PC-3 (cell line): ENCODE measurements at regions not wholly inside any gene's neighbourhood (a gene's known extent, or its start where the extent isn't known, plus 50 kb on each side); places are given as distances from the start of the nearest gene placed in this dataset.

ENCODE experiments used
- ATAC-seq: fragments of 200-7000 bp; cut with Tn5 transposase; 2 replicates; pipeline ENCODE4 v1.9.1; 2020; ENCODE audit warnings: mild to moderate bottlenecking, moderate library complexity
- BruUV-seq: library from RNA; stranded (reverse); fragments of 400-500 nt; replicated peaks from 2 replicates; lab custom pipeline; 2021; lab: Mats Ljungman, UMichigan
- CTCF ChIA-PET: fragments of 300-600 bp; sonication (Branson Sonifier 250); formaldehyde crosslinking; loops from one replicate; lab custom pipeline; 2022; ENCODE audit warnings: antibody characterized with exemption; lab: Charles Lee
- POLR2A ChIA-PET: fragments of 300-600 bp; sonication (Branson Sonifier 250); formaldehyde crosslinking; loops from one replicate; lab custom pipeline; 2022; ENCODE audit warnings: antibody characterized with exemption; ENCODE audit not compliant: unreplicated experiment; lab: Charles Lee
- DNase-seq: peaks from one replicate; pipeline ENCODE4 v3.0.0-alpha.2; 2015
- H2AFZ ChIP-seq: fragments of 300-600 bp; sonication (generic); 2 replicates; pipeline ENCODE4 v1.6.0; 2016; ENCODE audit warnings: antibody characterized with exemption, low read length
- H3F3A ChIP-seq: fragments of 300-600 bp; sonication (generic); one replicate; pipeline ENCODE4 v1.6.0; 2017; ENCODE audit warnings: antibody characterized with exemption, low read length, control low read depth, mild to moderate bottlenecking; ENCODE audit not compliant: unreplicated experiment
- H3K27ac ChIP-seq: fragments of 300-600 bp; sonication (generic); 2 replicates; pipeline ENCODE4 v1.5.1; 2016; ENCODE audit warnings: mild to moderate bottlenecking, low read length
- H3K27me3 ChIP-seq: fragments of 300-600 bp; sonication (generic); 2 replicates; pipeline ENCODE4 v1.6.1; 2016; ENCODE audit warnings: low read length, mixed read lengths
- H3K36me3 ChIP-seq: fragments of 300-600 bp; sonication (generic); 2 replicates; pipeline ENCODE4 v1.6.1; 2016; ENCODE audit warnings: low read depth, mixed run types, low read length, mixed read lengths
- H3K4me1 ChIP-seq: fragments of 300-600 bp; sonication (generic); 2 replicates; pipeline ENCODE4 v1.5.1; 2016; ENCODE audit warnings: low read length; ENCODE audit not compliant: insufficient read depth
- H3K4me2 ChIP-seq: fragments of 300-600 bp; sonication (generic); 2 replicates; pipeline ENCODE4 v1.6.0; 2016; ENCODE audit warnings: low read length
- H3K4me3 ChIP-seq: fragments of 300-600 bp; sonication (generic); 2 replicates; pipeline ENCODE4 v1.5.1; 2016; ENCODE audit warnings: mild to moderate bottlenecking, low read length, mixed read lengths
- H3K79me2 ChIP-seq: fragments of 300-600 bp; sonication (generic); 2 replicates; pipeline ENCODE4 v1.6.1; 2017; ENCODE audit warnings: low read length, mixed read lengths
- H3K9ac ChIP-seq: fragments of 300-600 bp; sonication (generic); 2 replicates; pipeline ENCODE4 v1.6.0; 2016; ENCODE audit warnings: mild to moderate bottlenecking, low read length
- H3K9me2 ChIP-seq: fragments of 300-600 bp; sonication (generic); replicated peaks from 2 replicates; pipeline ENCODE4 v1.6.1; 2016; ENCODE audit warnings: mixed run types, low read length, mixed read lengths
- H3K9me3 ChIP-seq: fragments of 300-600 bp; sonication (generic); 2 replicates; pipeline ENCODE4 v1.6.1; 2016; ENCODE audit warnings: low read length, mixed read lengths
- H4K20me1 ChIP-seq: fragments of 300-600 bp; sonication (generic); 2 replicates; pipeline ENCODE4 v1.6.1; 2016; ENCODE audit warnings: low read length, mixed read lengths
- EZH2 ChIP-seq: fragments of 300-600 bp; sonication (generic); IDR thresholded peaks from one replicate; pipeline ENCODE4 v1.6.1; 2017; ENCODE audit warnings: antibody characterized with exemption, mild to moderate bottlenecking, low read length; ENCODE audit not compliant: unreplicated experiment
- EZH2phosphoT487 ChIP-seq: fragments of 300-600 bp; sonication (generic); IDR thresholded peaks from 2 replicates; pipeline ENCODE4 v1.6.1; 2018; ENCODE audit warnings: mild to moderate bottlenecking, antibody characterized with exemption, low read length, borderline replicate concordance
- intact Hi-C: fragments of 100-400 bp; cut with micrococcal nuclease; formaldehyde crosslinking; loops from 2 replicates; pipeline ENCODE4 v1.9.0; 2023
- TF ChIP-seq, protein P1 (sequence below): fragments of 300-600 bp; sonication (generic); conservative IDR thresholded peaks from 2 replicates; pipeline ENCODE4 v1.5.1; 2017; ENCODE audit warnings: antibody characterized with exemption, low read depth, mild to moderate bottlenecking, low read length

DNA sequence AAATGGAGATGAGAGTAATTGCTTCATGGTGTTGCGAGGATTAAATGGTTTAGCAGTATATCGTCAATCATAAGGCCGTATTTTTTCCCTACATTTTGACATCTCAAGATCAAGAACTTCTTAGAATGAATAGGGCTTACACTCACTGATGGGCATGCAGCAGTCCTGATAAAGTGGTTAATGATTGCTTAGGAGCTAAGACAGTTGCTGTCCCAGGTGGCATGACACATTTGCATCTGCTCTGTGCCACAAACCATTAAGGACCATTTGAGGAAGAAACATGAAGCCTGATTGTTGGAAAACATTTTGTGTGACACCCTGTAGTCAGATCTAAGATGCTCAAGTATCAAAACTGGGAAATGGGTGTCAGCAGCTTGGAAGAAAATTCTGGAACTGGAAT, 81.0 kb upstream of the SGIP1 start:
- POLR2A ChIA-PET: no interaction called here

DNA sequence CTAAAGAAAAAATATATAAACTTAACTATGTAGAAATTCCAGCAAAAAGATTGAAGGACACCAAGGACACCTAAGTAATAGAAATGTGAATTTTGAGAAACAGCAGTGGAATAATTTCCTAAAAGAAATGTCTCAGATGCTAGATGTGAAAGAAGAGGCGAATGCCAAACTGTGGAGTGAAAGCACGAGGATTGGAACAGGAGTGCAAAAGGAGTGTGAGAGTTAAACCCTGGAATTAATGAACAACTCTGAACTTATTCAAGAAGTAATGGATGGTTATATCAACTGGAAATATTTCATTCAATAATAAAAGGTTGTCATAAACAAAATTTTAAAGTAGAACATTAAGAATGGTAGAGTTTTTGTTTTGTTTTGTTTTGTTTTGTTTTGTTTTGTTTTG, 78.5 kb upstream of the SGIP1 start:
- Histone ChIP-seq H3K27ac (no peak overlapping the region), H3K9ac (no peak overlapping the region), H3F3A (no peaks in the 10 kb centered on the region), H4K20me1 (no peaks in the 10 kb centered on the region), H3K36me3 (no peaks in the 10 kb centered on the region), H3K9me3 (no peaks in the 10 kb centered on the region), H2AFZ (no peak overlapping the region), H3K4me3 (no peak overlapping the region), H3K4me1 (no peaks in the 10 kb centered on the region), H3K4me2 (no peak overlapping the region), H3K9me2 (no peaks in the 10 kb centered on the region), H3K79me2 (no peaks in the 10 kb centered on the region), H3K27me3 (no peaks in the 10 kb centered on the region)
- BruUV-seq: no TSS peak
- TF ChIP-seq EZH2phosphoT487 (no peak), EZH2 (no peak)
- TF ChIP-seq, protein P1, sequence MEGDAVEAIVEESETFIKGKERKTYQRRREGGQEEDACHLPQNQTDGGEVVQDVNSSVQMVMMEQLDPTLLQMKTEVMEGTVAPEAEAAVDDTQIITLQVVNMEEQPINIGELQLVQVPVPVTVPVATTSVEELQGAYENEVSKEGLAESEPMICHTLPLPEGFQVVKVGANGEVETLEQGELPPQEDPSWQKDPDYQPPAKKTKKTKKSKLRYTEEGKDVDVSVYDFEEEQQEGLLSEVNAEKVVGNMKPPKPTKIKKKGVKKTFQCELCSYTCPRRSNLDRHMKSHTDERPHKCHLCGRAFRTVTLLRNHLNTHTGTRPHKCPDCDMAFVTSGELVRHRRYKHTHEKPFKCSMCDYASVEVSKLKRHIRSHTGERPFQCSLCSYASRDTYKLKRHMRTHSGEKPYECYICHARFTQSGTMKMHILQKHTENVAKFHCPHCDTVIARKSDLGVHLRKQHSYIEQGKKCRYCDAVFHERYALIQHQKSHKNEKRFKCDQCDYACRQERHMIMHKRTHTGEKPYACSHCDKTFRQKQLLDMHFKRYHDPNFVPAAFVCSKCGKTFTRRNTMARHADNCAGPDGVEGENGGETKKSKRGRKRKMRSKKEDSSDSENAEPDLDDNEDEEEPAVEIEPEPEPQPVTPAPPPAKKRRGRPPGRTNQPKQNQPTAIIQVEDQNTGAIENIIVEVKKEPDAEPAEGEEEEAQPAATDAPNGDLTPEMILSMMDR: no peak
- no peak for ATAC-seq
- no peak for DNase-seq
- ChIA-PET CTCF (no interaction called here), POLR2A (no interaction called here)
- intact Hi-C loops: no loop called here

More for the DNA sequence above, 81.0 kb upstream of the SGIP1 start:
- ATAC-seq: no peak
- intact Hi-C loops: loop anchor here (1.0 kb wide), 1 partner anchor 51 kb away; no protein-coding TSS in a partner anchor
- no peak for DNase-seq
- no peaks in the 10 kb centered on the region for H3K36me3 ChIP-seq
- H3K9ac ChIP-seq: no peak overlapping the region
- BruUV-seq: no TSS peak
- no peak overlapping the region for H3K4me2 ChIP-seq
- H3K9me3 ChIP-seq: no peaks in the 10 kb centered on the region
- no peaks in the 10 kb centered on the region for H3K27me3 ChIP-seq
- no peaks in the 10 kb centered on the region for H4K20me1 ChIP-seq
- no peaks in the 10 kb centered on the region for H3K79me2 ChIP-seq
- no peaks in the 10 kb centered on the region for H3K4me1 ChIP-seq
- CTCF ChIA-PET: no interaction called here
- H3K4me3 ChIP-seq: no peak overlapping the region
- no peaks in the 10 kb centered on the region for H3K9me2 ChIP-seq
- no peak overlapping the region for H3K27ac ChIP-seq
- H3F3A ChIP-seq: no peaks in the 10 kb centered on the region
- TF ChIP-seq, protein P1: no peak
- TF ChIP-seq EZH2phosphoT487 (no peak), EZH2 (no peak)
- no peak overlapping the region for H2AFZ ChIP-seq

DNA sequence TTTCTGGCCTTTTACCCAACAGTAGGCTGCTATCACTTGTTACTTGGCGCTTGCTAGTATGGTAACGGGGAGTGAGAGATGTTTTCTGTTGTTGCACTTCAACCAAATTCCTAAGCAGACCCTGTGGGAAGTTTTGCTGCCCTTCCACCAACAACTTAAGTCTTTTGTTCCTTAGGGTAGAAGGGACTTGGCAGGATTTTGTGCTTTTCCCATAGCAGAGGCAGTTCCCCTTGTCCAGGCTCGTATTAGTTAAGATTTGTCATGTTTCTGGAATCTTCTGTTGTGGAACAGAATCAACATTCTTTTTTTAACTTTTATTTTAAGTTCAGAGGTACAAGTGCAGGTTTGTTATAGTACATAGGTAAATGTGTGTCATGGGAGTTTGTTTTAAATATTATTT, 73.2 kb upstream of the SGIP1 start:
- no peak for TF ChIP-seq EZH2
- TF ChIP-seq EZH2phosphoT487: no peak
- TF ChIP-seq, protein P1: no peak
- CTCF ChIA-PET: no interaction called here
- H3K9me2 ChIP-seq: no peaks in the 10 kb centered on the region
- H3K9me3 ChIP-seq: no peaks in the 10 kb centered on the region
- intact Hi-C loops: no loop called here
- ATAC-seq (no peak), DNase-seq (no peak)
- H2AFZ ChIP-seq: no peak overlapping the region
- BruUV-seq: no TSS peak
- no peak overlapping the region for H3K4me2 ChIP-seq
- H3K27me3 ChIP-seq: no peaks in the 10 kb centered on the region
- H4K20me1 ChIP-seq: no peaks in the 10 kb centered on the region
- H3K36me3 ChIP-seq: no peaks in the 10 kb centered on the region
- H3K4me3 ChIP-seq: no peak overlapping the region
- no peak overlapping the region for H3K27ac ChIP-seq
- no peak overlapping the region for H3K9ac ChIP-seq
- peaks cover 24% of the 10 kb centered on the region for H3K4me1 ChIP-seq
- no peaks in the 10 kb centered on the region for H3F3A ChIP-seq
- POLR2A ChIA-PET: no interaction called here
- no peaks in the 10 kb centered on the region for H3K79me2 ChIP-seq
